MCF 10A (cell line): ENCODE measurements at regions not wholly inside any gene's neighbourhood (a gene's known extent, or its start where the extent isn't known, plus 50 kb on each side); places are given as distances from the start of the nearest gene placed in this dataset.

Source experiments
- BruUV-seq: library from RNA; stranded (reverse); fragments of 400-500 nt; replicated peaks from 2 replicates; lab custom pipeline; 2021; lab: Mats Ljungman, UMichigan
- CTCF ChIA-PET: fragments of 300-600 bp; sonication (Branson Sonifier 250); formaldehyde crosslinking; extraction: SDS; loops from one replicate; lab custom pipeline; 2021; ENCODE audit warnings: antibody characterized with exemption, inconsistent platforms; lab: Yijun Ruan, JAX
- POLR2A ChIA-PET: fragments of 300-600, 350-650 bp; sonication (Branson Sonifier 250); formaldehyde crosslinking; extraction: SDS; loops from one replicate; lab custom pipeline; 2020; ENCODE audit warnings: antibody characterized with exemption, inconsistent platforms; lab: Yijun Ruan, JAX
- DNase-seq: peaks from one replicate; pipeline ENCODE4 v3.0.0-alpha.2; 2018; ENCODE audit not compliant: unreplicated experiment
- H3K27ac Mint-ChIP-seq: one replicate; pipeline ENCODE4 v1.8.0; 2022; ENCODE audit warnings: mild to moderate bottlenecking, low read depth, mixed read lengths; ENCODE audit not compliant: unreplicated experiment
- H3K27me3 Mint-ChIP-seq: one replicate; pipeline ENCODE4 v1.8.0; 2022; ENCODE audit warnings: mixed read lengths; ENCODE audit not compliant: insufficient read depth, unreplicated experiment
- H3K36me3 Mint-ChIP-seq: one replicate; pipeline ENCODE4 v1.8.0; 2022; ENCODE audit warnings: mild to moderate bottlenecking, moderate library complexity, mixed read lengths; ENCODE audit not compliant: insufficient read depth, unreplicated experiment
- H3K4me1 Mint-ChIP-seq: one replicate; pipeline ENCODE4 v1.8.0; 2022; ENCODE audit warnings: mixed read lengths; ENCODE audit not compliant: insufficient read depth, unreplicated experiment
- H3K4me3 Mint-ChIP-seq: one replicate; pipeline ENCODE4 v1.8.0; 2022; ENCODE audit warnings: mild to moderate bottlenecking, moderate library complexity, mixed read lengths; ENCODE audit not compliant: unreplicated experiment
- H3K9me3 Mint-ChIP-seq: one replicate; pipeline ENCODE4 v1.8.0; 2022; ENCODE audit warnings: mixed read lengths; ENCODE audit not compliant: unreplicated experiment
- CTCF ChIP-seq: fragments of 200-600 bp; IDR thresholded peaks from one replicate; pipeline ENCODE4 v1.8.0; 2022; ENCODE audit warnings: antibody characterized with exemption, mild to moderate bottlenecking; ENCODE audit not compliant: unreplicated experiment
- intact Hi-C: fragments of 100-400 bp; cut with micrococcal nuclease; formaldehyde crosslinking; loops from 2 replicates; pipeline ENCODE4 v1.14.1; 2022

DNA sequence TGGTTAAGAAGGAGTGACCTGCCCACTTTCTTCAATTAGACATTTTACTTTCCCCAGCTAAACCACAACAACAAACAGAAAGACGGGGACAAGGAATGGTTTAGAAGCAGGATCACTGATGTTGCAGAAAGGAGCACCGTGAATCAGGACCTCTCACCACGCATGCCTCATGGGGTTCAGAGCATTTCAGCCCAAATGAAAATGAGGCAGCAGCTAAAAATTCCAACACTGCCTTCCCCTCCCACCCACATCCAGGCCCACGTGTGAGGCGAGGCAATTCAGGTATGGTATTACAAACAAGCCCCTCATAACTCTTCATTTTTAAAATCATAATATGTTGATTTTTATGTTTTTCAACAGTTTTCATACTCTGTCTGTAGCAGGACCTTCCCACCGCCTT, 194.1 kb upstream of the ARID1B start:
- no peak overlapping the region for H3K4me3 Mint-ChIP-seq
- peaks cover 21% of the 10 kb centered on the region for H3K9me3 Mint-ChIP-seq
- H3K27ac Mint-ChIP-seq, result no peak overlapping the region
- ChIA-PET POLR2A (no interaction called here), CTCF (no interaction called here)
- no TSS peak for BruUV-seq
- intact Hi-C loops, result no loop called here
- no peak for DNase-seq
- TF ChIP-seq CTCF, result no peak
- H3K4me1 Mint-ChIP-seq, result peaks cover 11% of the 10 kb centered on the region
- no peaks in the 10 kb centered on the region for H3K27me3 Mint-ChIP-seq
- no peaks in the 10 kb centered on the region for H3K36me3 Mint-ChIP-seq

DNA sequence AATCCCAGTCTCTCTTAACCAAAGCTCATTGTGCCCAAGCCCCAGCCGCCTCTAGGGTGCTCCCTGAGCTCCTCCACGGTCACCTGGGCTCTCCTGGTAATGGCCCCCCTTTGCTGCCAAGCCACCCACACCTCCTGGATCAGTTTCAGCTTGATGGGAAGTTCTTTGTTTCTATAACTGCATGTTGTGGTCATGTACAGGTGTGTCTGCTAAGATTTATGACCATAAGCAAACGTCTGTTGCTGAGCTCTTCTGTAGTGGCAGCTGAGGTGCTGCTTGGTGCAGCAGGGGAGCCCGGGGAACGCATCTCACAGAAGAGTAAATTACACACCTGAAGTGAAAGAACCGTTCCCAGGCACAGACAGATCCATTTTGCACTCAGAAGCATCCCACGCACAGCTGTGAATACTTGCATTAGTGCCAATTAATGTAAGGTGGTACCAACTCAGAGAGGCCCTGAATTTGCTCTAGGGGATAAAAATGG, 194.6 kb upstream of the ARID1B start:
- CTCF ChIA-PET, result interaction anchor here (1.0 kb wide), 2 partner anchors 9 to 103 kb away, joined by 3 read pairs; no protein-coding TSS in a partner anchor
- Mint-ChIP-seq H3K27me3 (no peaks in the 10 kb centered on the region), H3K4me3 (no peak overlapping the region), H3K36me3 (no peaks in the 10 kb centered on the region), H3K9me3 (peaks cover 21% of the 10 kb centered on the region), H3K4me1 (peaks cover 6% of the 10 kb centered on the region), H3K27ac (no peak overlapping the region)
- POLR2A ChIA-PET, result interaction anchor here (0.7 kb wide), 1 partner anchor 1257 kb away, joined by 3 read pairs; no protein-coding TSS in a partner anchor
- BruUV-seq, result no TSS peak
- no peak for TF ChIP-seq CTCF
- intact Hi-C loops, result no loop called here
- DNase-seq, result no peak

DNA sequence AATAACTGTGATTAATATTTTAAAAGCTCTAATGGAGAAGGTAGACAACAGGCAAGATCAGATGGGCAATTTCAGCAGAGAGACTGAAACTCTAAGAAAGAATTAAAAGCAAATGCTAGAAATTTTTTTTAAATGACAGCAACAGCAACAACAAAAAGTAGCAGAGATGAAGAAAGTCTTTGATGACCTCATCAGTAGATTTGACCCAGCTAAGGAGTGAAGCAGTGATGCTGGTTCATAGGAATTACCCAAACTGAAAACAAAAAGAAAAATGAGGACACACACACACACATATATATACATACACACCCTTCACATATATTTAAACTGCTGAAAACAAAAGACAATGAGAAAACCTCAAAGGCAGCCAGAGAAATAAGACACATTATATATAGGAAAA, 197.6 kb upstream of the ARID1B start:
- DNase-seq, result no peak
- intact Hi-C loops, result no loop called here
- ChIA-PET POLR2A (no interaction called here), CTCF (no interaction called here)
- Mint-ChIP-seq H3K4me3 (no peak overlapping the region), H3K27ac (no peak overlapping the region), H3K36me3 (no peaks in the 10 kb centered on the region), H3K4me1 (peaks cover 5% of the 10 kb centered on the region), H3K9me3 (peaks cover 41% of the 10 kb centered on the region), H3K27me3 (no peaks in the 10 kb centered on the region)
- no peak for TF ChIP-seq CTCF
- BruUV-seq, result no TSS peak

DNA sequence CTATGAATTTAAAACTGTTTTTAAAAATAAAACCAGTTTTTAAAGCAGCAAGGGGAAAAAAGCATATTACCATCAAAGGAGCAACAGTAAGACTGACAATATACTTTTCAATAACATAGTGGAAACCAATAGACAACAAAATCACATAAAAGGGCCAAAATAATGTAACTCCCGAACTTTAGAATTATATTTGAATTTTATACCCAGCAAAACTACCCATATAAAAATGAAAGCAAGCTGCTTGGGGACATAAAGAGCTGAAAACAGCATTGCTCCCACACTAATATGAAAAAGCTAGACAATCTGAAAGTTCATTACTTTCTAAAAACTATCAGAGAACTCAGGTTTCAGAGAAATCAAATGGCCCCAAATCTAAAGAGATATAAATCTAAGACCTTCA, 199.4 kb upstream of the ARID1B start:
- Mint-ChIP-seq H3K9me3 (peaks cover 41% of the 10 kb centered on the region), H3K27ac (no peak overlapping the region), H3K4me1 (peaks cover 5% of the 10 kb centered on the region), H3K27me3 (no peaks in the 10 kb centered on the region), H3K36me3 (no peaks in the 10 kb centered on the region), H3K4me3 (no peak overlapping the region)
- intact Hi-C loops, result no loop called here
- POLR2A ChIA-PET, result interaction anchor here (0.6 kb wide), 1 partner anchor 36 kb away, joined by 4 read pairs; no protein-coding TSS in a partner anchor
- TF ChIP-seq CTCF, result no peak
- no peak for DNase-seq
- BruUV-seq, result no TSS peak
- CTCF ChIA-PET, result interaction anchor here (0.6 to 1.1 kb wide), 3 partner anchors 13 to 629 kb away, joined by 3 to 4 read pairs (median 3); no protein-coding TSS in a partner anchor
